ENCODE measurements at regions not wholly inside any gene's neighbourhood (a gene's known extent, or its start where the extent isn't known, plus 50 kb on each side); places are given as distances from the start of the nearest gene placed in this dataset.

DNA sequence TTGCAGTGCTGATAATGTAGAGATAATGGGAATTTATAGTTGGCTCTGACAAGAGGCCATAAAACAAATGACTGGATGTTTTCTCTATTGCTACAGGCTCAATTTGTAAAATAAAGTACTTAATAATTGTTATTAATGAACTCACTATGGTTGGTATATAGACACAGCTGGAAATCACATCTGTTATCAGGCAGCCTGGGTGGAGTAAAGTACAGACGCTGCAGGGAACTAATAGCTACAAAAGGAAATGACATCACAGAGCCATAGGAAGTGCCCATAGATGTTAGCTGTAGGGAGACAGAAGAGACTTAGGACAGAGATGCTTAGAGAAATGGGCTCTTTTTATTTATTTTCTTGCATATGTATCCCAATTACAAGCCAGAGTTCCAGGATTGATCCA, 81.0 kb upstream of the SNX19 start:
- H3K36me3 ChIP-seq (ENCODE audit: control insufficient read depth, insufficient read depth, low read length) = no peaks in the 10 kb centered on the region
- DNase-seq (ENCODE audit: extremely low read depth, insufficient read length) = no peak
- TF ChIP-seq, protein P1, sequence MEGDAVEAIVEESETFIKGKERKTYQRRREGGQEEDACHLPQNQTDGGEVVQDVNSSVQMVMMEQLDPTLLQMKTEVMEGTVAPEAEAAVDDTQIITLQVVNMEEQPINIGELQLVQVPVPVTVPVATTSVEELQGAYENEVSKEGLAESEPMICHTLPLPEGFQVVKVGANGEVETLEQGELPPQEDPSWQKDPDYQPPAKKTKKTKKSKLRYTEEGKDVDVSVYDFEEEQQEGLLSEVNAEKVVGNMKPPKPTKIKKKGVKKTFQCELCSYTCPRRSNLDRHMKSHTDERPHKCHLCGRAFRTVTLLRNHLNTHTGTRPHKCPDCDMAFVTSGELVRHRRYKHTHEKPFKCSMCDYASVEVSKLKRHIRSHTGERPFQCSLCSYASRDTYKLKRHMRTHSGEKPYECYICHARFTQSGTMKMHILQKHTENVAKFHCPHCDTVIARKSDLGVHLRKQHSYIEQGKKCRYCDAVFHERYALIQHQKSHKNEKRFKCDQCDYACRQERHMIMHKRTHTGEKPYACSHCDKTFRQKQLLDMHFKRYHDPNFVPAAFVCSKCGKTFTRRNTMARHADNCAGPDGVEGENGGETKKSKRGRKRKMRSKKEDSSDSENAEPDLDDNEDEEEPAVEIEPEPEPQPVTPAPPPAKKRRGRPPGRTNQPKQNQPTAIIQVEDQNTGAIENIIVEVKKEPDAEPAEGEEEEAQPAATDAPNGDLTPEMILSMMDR (IDR thresholded peaks at IDR 0.05; ENCODE audit: insufficient read depth, low read length, poor library complexity, severe bottlenecking) = no peak
- no peak overlapping the region for H3K4me3 ChIP-seq (replicated peaks; ENCODE audit: low read depth, low read length)
- H3K27me3 ChIP-seq (replicated peaks; ENCODE audit: control insufficient read depth, insufficient read depth, low read length) = no peaks in the 10 kb centered on the region

DNA sequence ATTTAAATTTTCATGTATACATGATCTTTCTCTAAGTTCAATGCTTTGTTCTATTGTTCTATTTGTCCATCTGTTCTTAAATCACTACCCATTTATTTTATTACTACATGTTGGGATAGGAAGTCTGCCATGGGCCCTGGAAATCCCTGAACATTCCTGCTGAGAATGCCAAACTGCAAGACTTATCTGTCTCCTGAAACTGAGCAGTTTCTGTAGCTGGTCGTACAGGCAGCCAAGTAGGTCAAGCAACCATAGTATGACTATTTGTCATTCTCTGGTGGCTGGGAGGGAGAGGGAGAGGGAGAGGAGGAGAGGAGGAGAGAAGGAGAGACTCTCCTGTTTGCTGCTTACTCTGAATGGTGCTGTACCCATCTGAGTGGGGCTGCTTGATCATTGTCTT, 82.8 kb upstream of the SNX19 start:
- no peak for DNase-seq (ENCODE audit: extremely low read depth, insufficient read length)
- Histone ChIP-seq H3K27me3 (replicated peaks; ENCODE audit: control insufficient read depth, insufficient read depth, low read length) (no peaks in the 10 kb centered on the region), H3K36me3 (ENCODE audit: control insufficient read depth, insufficient read depth, low read length) (no peaks in the 10 kb centered on the region), H3K4me3 (replicated peaks; ENCODE audit: low read depth, low read length) (no peak overlapping the region)
- TF ChIP-seq, protein P1 (IDR thresholded peaks at IDR 0.05; ENCODE audit: insufficient read depth, low read length, poor library complexity, severe bottlenecking) = no peak

GRCh38 chr11:130999992-131000770, 83.9 kb upstream of the SNX19 start:
- TF ChIP-seq, protein P1 (IDR thresholded peaks at IDR 0.05; ENCODE audit: insufficient read depth, low read length, poor library complexity, severe bottlenecking) = no peak
- H3K36me3 ChIP-seq (ENCODE audit: control insufficient read depth, insufficient read depth, low read length) = no peaks in the 10 kb centered on the region
- no peak overlapping the region for H3K4me3 ChIP-seq (replicated peaks; ENCODE audit: low read depth, low read length)
- no peak for DNase-seq (ENCODE audit: extremely low read depth, insufficient read length)
- no peaks in the 10 kb centered on the region for H3K27me3 ChIP-seq (replicated peaks; ENCODE audit: control insufficient read depth, insufficient read depth, low read length)

GRCh38 chr11:131002145-131002544, 85.9 kb upstream of the SNX19 start:
- Histone ChIP-seq H3K4me3 (replicated peaks; ENCODE audit: low read depth, low read length) (no peak overlapping the region), H3K27me3 (replicated peaks; ENCODE audit: control insufficient read depth, insufficient read depth, low read length) (no peaks in the 10 kb centered on the region), H3K36me3 (ENCODE audit: control insufficient read depth, insufficient read depth, low read length) (no peaks in the 10 kb centered on the region)
- TF ChIP-seq, protein P1 (IDR thresholded peaks at IDR 0.05; ENCODE audit: insufficient read depth, low read length, poor library complexity, severe bottlenecking) = no peak
- no peak for DNase-seq (ENCODE audit: extremely low read depth, insufficient read length)

DNA sequence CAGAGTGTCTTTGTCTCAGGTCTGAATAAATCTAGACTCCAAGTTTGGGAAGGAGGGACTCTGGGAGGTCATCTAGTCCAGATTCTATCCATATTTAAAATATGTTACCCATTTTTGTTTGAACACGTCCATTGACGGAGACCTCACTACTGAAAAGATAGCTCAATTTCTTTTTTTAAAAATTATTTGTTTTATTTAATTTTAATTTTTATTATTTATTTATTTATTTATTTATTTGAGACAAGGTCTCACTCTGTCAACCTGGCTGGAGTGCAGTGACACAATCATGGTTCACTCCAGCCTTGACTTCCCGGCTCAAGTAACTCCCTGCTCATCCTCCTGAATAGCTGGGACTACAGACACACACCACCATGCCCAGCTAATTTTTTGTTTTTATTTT, 89.5 kb upstream of the SNX19 start:
- TF ChIP-seq, protein P1 (IDR thresholded peaks at IDR 0.05; ENCODE audit: insufficient read depth, low read length, poor library complexity, severe bottlenecking) = no peak
- no peak for DNase-seq (ENCODE audit: extremely low read depth, insufficient read length)
- Histone ChIP-seq H3K36me3 (ENCODE audit: control insufficient read depth, insufficient read depth, low read length) (no peaks in the 10 kb centered on the region), H3K27me3 (replicated peaks; ENCODE audit: control insufficient read depth, insufficient read depth, low read length) (no peaks in the 10 kb centered on the region), H3K4me3 (replicated peaks; ENCODE audit: low read depth, low read length) (no peak overlapping the region)

Measured in GM06990 (cell line).